SKM-1 (cell line): ENCODE measurements at regions not wholly inside any gene's neighbourhood (a gene's known extent, or its start where the extent isn't known, plus 50 kb on each side); places are given as distances from the start of the nearest gene placed in this dataset.

Experiments
- DNase-seq: peaks from one replicate; lab custom pipeline; 2025; ENCODE audit not compliant: unreplicated experiment; lab: John Stamatoyannopoulos, UW

- DNase-seq: no peak
These were observed 222.2 kb downstream of the TMEM167A start for GRCh38 chr5:82854956-82855355.

- DNase-seq: no peak
These were observed 225.7 kb downstream of the TMEM167A start for GRCh38 chr5:82851471-82851870.

- DNase-seq: no peak
These were observed 226.8 kb downstream of the TMEM167A start for GRCh38 chr5:82850393-82850792.

- DNase-seq: no peak
These were observed 227.3 kb downstream of the TMEM167A start for GRCh38 chr5:82849885-82850284.

GRCh38 chr5:82847562-82847961 is 229.6 kb downstream of the TMEM167A start:
- no peak for DNase-seq

- DNase-seq: no peak
These were observed 237.3 kb downstream of the TMEM167A start for GRCh38 chr5:82839881-82840280.

GRCh38 chr5:82835488-82835887 is 241.7 kb downstream of the TMEM167A start:
- DNase-seq: no peak

GRCh38 chr5:82834151-82834550 is 243.0 kb downstream of the TMEM167A start:
- no peak for DNase-seq

- DNase-seq: no peak
These were observed 243.9 kb downstream of the TMEM167A start for GRCh38 chr5:82833277-82833676.

GRCh38 chr5:82832445-82832844 is 244.7 kb downstream of the TMEM167A start:
- no peak for DNase-seq

GRCh38 chr5:82828211-82828610 is 249.0 kb downstream of the TMEM167A start:
- DNase-seq: no peak

- no peak for DNase-seq
These were observed 249.5 kb downstream of the TMEM167A start for GRCh38 chr5:82827651-82828050.

GRCh38 chr5:82822634-82822927 is 254.6 kb downstream of the TMEM167A start:
- no peak for DNase-seq

GRCh38 chr5:82821846-82822633 is 255.2 kb downstream of the TMEM167A start:
- DNase-seq: no peak

GRCh38 chr5:82820961-82821845 is 256.0 kb downstream of the TMEM167A start:
- DNase-seq: no peak

- no peak for DNase-seq
These were observed 257.0 kb downstream of the TMEM167A start for GRCh38 chr5:82820188-82820587.

GRCh38 chr5:82817897-82818676 is 259.1 kb downstream of the TMEM167A start:
- no peak for DNase-seq

GRCh38 chr5:82816926-82817325 is 260.3 kb downstream of the TMEM167A start:
- DNase-seq: no peak

- no peak for DNase-seq
These were observed 261.3 kb downstream of the TMEM167A start for GRCh38 chr5:82815871-82816270.

- DNase-seq: no peak
These were observed 263.3 kb downstream of the TMEM167A start for GRCh38 chr5:82813861-82814260.

- DNase-seq: no peak
These were observed 264.6 kb downstream of the TMEM167A start for GRCh38 chr5:82812575-82812974.

GRCh38 chr5:82811490-82811889 is 265.7 kb downstream of the TMEM167A start:
- no peak for DNase-seq
